Stomach (tissue), 8 donors: ENCODE measurements at regions not wholly inside any gene's neighbourhood (a gene's known extent, or its start where the extent isn't known, plus 50 kb on each side); places are given as distances from the start of the nearest gene placed in this dataset.

Source experiments
- DNase-seq, 2 donors: peaks; one replicate each; pipeline versions ENCODE4 v3.0.0 to v3.0.0-alpha.2; 2013 to 2019
- H3K27ac ChIP-seq, 5 donors: fragments of 200-600 bp in 4 of 5; sonication (generic) in 4 of 5; one replicate each; pipeline ENCODE4 v1.5.1; 2013 to 2019; ENCODE audit warnings: mild to moderate bottlenecking in 1 of 5, moderate library complexity in 1 of 5
- H3K27me3 ChIP-seq, 3 donors: fragments of 200-600 bp; sonication (generic); one replicate each; pipeline ENCODE4 v1.5.1; 2017 to 2019; ENCODE audit warnings: mixed run types in 1 of 3
- H3K36me3 ChIP-seq, 4 donors: fragments of 200-600 bp; sonication (generic); 1 replicate in 3 of 4; 2 replicates in 1 of 4; pipeline ENCODE4 v1.5.1; 2016 to 2019
- H3K4me1 ChIP-seq, 4 donors: fragments of 200-600 bp; sonication (generic); one replicate each; pipeline ENCODE4 v1.5.1; 2016 to 2019
- H3K4me3 ChIP-seq, 4 donors: fragments of 200-600 bp; sonication (generic) in 3 of 4; one replicate each; pipeline ENCODE4 v1.5.1; 2016 to 2019; ENCODE audit warnings: mild to moderate bottlenecking in 1 of 4
- H3K9me3 ChIP-seq, 4 donors: fragments of 200-600 bp; sonication (generic); one replicate each; pipeline ENCODE4 v1.5.1; 2016 to 2019
- EP300 ChIP-seq: sonication (generic); formaldehyde crosslinking; IDR thresholded peaks from one replicate; pipeline ENCODE4 v1.6.1; 2017; ENCODE audit warnings: antibody characterized with exemption
- POLR2A ChIP-seq, 4 donors: fragments of 450-650 bp; IDR thresholded peaks; one replicate each; pipeline ENCODE4 v1.6.1; 2016; ENCODE audit warnings: antibody characterized with exemption in 4 of 4, control low read depth in 2 of 4, mild to moderate bottlenecking in 1 of 4, moderate library complexity in 1 of 4
- POLR2AphosphoS5 ChIP-seq, 3 donors: sonication (generic); formaldehyde crosslinking; IDR thresholded peaks; one replicate each; pipeline ENCODE4 v1.6.1; 2016; ENCODE audit warnings: antibody characterized with exemption in 3 of 3
- WGBS, 5 donors: extraction: QIAGEN DNeasy Blood & Tissue Kit in 3 of 5; methylation state at CpG; one replicate each; pipeline versions ENCODE4 v1.1.5 to v1.1.7; 2013 to 2018; 5-methylcytosine and 5-hydroxymethylcytosine counted together
- intact Hi-C: fragments of 100-400 bp; cut with DNase I; formaldehyde crosslinking; loops from one replicate; pipeline ENCODE4 v1.15.1; 2023; ENCODE audit warnings: low total_unique reads
- TF ChIP-seq, protein P1 (sequence below), 7 experiments: fragments of 450-650 bp in 4 of 7; fragments of 200-600 bp in 3 of 7; sonication (generic) in 3 of 7; IDR thresholded peaks; one replicate each; pipeline ENCODE4 v1.5.1; 2016 to 2019; ENCODE audit warnings: antibody characterized with exemption in 7 of 7, control low read depth in 2 of 7, mild to moderate bottlenecking in 1 of 7
- donor health status: healthy with polysubstance abuse.
- donor health status: Bipolar disorder and iron deficiency.
- donor health status: healthy.

DNA sequence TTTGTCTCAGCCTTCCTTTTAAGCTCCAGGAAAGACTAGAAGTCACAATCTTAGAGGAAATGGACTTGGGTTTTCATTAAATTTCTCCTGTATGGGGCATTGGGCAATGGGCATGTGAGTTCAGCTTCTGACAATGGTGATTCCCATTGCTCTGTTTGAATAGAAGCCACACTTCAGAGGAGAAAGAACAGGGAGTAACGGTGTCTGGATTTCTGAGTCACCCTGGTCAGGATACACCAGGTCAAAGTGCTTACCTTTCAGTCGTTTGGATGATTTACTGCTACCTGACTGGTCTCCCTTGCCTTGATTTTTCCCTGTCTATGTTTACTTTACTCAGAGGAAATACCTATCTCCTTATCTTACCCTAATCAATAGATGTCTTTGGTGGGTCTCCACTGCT is 111.7 kb upstream of the VEPH1 start:
- Histone ChIP-seq H3K36me3 (no peaks in the 10 kb centered on the region), H3K27ac (no peak overlapping the region), H3K4me1 (peaks cover 0 to 8% (median 3%) of the 10 kb centered on the region in 4 donors), H3K9me3 (no peaks in the 10 kb centered on the region), H3K4me3 (no peak overlapping the region), H3K27me3 (no peaks in the 10 kb centered on the region)
- no peak for DNase-seq
- TF ChIP-seq POLR2AphosphoS5 (IDR thresholded peaks at IDR 0.05) (no peak), POLR2A (IDR thresholded peaks at IDR 0.05) (no peak), EP300 (no peak)
- TF ChIP-seq, protein P1, sequence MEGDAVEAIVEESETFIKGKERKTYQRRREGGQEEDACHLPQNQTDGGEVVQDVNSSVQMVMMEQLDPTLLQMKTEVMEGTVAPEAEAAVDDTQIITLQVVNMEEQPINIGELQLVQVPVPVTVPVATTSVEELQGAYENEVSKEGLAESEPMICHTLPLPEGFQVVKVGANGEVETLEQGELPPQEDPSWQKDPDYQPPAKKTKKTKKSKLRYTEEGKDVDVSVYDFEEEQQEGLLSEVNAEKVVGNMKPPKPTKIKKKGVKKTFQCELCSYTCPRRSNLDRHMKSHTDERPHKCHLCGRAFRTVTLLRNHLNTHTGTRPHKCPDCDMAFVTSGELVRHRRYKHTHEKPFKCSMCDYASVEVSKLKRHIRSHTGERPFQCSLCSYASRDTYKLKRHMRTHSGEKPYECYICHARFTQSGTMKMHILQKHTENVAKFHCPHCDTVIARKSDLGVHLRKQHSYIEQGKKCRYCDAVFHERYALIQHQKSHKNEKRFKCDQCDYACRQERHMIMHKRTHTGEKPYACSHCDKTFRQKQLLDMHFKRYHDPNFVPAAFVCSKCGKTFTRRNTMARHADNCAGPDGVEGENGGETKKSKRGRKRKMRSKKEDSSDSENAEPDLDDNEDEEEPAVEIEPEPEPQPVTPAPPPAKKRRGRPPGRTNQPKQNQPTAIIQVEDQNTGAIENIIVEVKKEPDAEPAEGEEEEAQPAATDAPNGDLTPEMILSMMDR (IDR thresholded peaks at IDR 0.05): no peak
- 27 to 50% (median 33%) methylated on average over 2 of the region's 2 CpGs for WGBS, 5 donors
- intact Hi-C loops: loop anchor here (5.0 kb wide), 1 partner anchor 817 kb away; no protein-coding TSS in a partner anchor

DNA sequence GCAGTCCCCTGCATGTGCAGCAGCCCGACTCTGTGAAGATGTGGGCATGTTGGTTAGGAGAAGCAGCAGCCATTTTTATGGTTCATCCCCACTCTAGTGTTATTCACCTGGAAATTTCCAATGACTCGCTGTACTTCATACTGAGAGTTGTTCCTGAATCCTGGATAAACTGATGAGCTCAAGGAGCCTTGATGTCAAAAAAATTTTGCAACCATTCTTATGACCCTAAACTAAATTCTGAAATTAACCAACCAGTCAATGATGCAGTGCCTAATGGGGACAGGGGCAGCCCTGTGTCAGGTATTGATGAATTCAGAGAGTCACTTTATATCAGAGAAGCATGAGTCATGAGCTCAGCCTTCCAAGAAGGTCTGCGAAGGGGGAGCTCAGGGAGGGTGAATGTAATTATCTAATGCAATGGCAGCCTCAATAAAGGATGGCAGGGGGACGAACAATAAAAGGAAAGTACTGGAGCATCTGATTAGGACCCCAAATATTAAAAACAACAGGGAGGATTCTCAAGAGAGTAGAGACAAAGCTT is 108.4 kb upstream of the VEPH1 start:
- Histone ChIP-seq H3K4me3 (no peak overlapping the region), H3K4me1 (peaks cover 0 to 2% (median under 1%) of the 10 kb centered on the region in 4 donors), H3K9me3 (no peaks in the 10 kb centered on the region), H3K27me3 (no peaks in the 10 kb centered on the region), H3K36me3 (no peaks in the 10 kb centered on the region), H3K27ac (no peak overlapping the region)
- WGBS, 5 donors: 80 to 93% (median 87%) methylated on average over 4 of the region's 4 CpGs
- TF ChIP-seq POLR2AphosphoS5 (IDR thresholded peaks at IDR 0.05): no peak
- TF ChIP-seq, protein P1 (IDR thresholded peaks at IDR 0.05): no peak
- TF ChIP-seq POLR2A (IDR thresholded peaks at IDR 0.05): no peak
- no peak for TF ChIP-seq EP300
- no peak for DNase-seq
- intact Hi-C loops: no loop called here

DNA sequence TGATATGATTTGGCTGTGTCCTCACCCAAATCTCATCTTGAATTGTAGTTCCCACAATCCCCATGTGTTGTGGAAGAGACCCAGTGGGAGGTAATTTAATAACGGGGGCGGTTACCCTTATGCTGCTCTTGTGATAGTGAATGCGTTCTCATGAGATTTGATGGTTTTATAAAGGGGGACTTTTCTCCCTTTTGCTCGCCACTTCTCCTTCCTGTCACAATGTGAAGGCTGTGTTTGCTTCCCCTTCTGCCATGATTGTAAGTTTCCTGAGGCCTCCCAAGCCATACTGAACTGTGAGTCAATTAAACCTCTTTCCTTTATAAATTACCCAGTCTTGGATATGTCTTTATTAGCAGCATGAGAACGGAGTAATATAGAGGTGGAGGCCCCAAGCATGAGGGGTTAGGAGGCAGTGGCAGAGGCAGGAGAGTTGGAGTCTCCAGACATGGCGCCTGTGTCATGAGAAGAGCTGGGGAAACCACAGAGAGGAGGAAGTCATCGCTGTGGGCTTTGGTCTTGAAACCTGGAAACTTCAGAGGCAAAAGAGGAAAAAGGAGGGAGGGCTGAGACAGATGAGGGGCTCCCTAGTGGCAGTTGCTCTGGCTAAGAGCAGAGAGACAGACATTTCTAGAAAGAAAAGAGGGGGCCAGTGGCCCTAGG is 107.8 kb upstream of the VEPH1 start:
- no peak for DNase-seq
- H3K4me3 ChIP-seq: no peak overlapping the region
- no peak overlapping the region for H3K27ac ChIP-seq
- no peaks in the 10 kb centered on the region for H3K27me3 ChIP-seq
- no peak for TF ChIP-seq POLR2A (IDR thresholded peaks at IDR 0.05)
- no peak for TF ChIP-seq POLR2AphosphoS5 (IDR thresholded peaks at IDR 0.05)
- TF ChIP-seq, protein P1 (IDR thresholded peaks at IDR 0.05): no peak
- no peak for TF ChIP-seq EP300
- 86 to 88% (median 87%) methylated on average over 7 of the region's 7 CpGs for WGBS, 5 donors
- no peaks in the 10 kb centered on the region for H3K36me3 ChIP-seq
- no peaks in the 10 kb centered on the region for H3K9me3 ChIP-seq
- H3K4me1 ChIP-seq: peaks cover 0 to 7% (median 2%) of the 10 kb centered on the region in 4 donors
- intact Hi-C loops: no loop called here

DNA sequence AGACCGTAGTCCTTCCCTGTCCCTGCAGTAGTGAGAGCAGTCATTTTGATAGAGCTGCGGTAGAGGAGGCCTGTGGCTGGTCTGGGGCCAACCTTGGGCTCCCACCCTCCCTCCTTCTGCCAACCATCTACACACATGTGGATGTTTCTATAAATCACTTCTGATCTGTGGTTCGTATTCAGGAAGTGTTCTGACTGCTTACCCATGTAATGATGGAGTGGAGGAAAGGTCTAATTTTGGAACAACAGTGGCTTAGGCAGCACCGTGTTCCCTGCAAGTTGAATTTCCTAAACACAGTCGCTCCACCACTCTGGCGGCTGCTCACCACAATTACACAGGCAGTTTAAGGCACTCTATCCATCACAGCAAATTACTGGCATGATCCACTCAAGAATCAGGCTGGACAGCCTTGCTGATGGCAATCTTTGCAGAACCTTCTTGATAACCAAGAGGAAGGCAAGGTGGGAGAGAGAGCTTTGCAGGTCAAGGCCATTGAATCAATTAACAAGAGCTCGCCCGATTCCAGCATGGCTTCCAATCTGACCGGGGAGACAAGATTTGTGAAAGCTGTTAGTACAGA is 104.7 kb upstream of the VEPH1 start:
- peaks cover 0 to 7% (median 2%) of the 10 kb centered on the region in 4 donors for H3K4me1 ChIP-seq
- no peak overlapping the region for H3K27ac ChIP-seq
- no peak overlapping the region for H3K4me3 ChIP-seq
- no peaks in the 10 kb centered on the region for H3K27me3 ChIP-seq
- H3K9me3 ChIP-seq: no peaks in the 10 kb centered on the region
- 66 to 82% (median 74%) methylated on average over 7 to 9 of the region's 9 CpGs for WGBS, 5 donors
- H3K36me3 ChIP-seq: no peaks in the 10 kb centered on the region
- TF ChIP-seq, protein P1 (IDR thresholded peaks at IDR 0.05): no peak
- TF ChIP-seq POLR2A (IDR thresholded peaks at IDR 0.05) (no peak), EP300 (no peak), POLR2AphosphoS5 (IDR thresholded peaks at IDR 0.05) (no peak)
- DNase-seq: no peak
- intact Hi-C loops: no loop called here
